HFF-Myc (cell line): ENCODE measurements at regions not wholly inside any gene's neighbourhood (a gene's known extent, or its start where the extent isn't known, plus 50 kb on each side); places are given as distances from the start of the nearest gene placed in this dataset.

ENCODE experiments used
- DNase-seq: peaks from one replicate; pipeline ENCODE4 v3.0.0-alpha.2; 2011; ENCODE audit warnings: low read depth; ENCODE audit errors: extremely low read depth
- H3K4me3 ChIP-seq: replicated peaks from 2 replicates; pipeline ENCODE4 v1.5.1; 2011; ENCODE audit warnings: low read depth, mild to moderate bottlenecking, control low read depth, low read length
- TF ChIP-seq, protein P1 (sequence below): IDR thresholded peaks from 2 replicates; pipeline ENCODE4 v1.5.1; 2012; ENCODE audit warnings: mild to moderate bottlenecking, low read depth, low read length, control low read depth; ENCODE audit errors: missing control alignments

DNA sequence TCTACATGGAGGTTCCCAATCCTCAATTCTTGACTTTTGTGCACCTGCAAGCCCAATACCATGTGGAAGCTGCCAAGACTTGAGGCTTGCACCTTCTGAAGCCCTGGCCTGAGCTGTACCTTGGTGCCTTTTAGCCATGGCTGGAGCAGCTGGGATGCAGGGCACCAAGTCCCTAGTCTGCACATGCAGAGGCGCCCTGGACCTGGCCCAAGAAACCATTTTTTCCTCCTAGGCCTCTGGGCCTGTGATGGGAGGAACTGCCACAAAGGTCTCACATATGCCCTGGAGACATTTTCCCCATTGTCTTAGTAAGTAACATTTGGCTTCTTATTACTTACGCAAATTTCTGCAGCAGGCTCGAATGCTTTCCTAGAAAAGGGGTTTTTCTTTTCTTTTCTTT lies 431.9 kb upstream of the ANO5 start:
- H3K4me3 ChIP-seq = no peak overlapping the region
- TF ChIP-seq, protein P1, sequence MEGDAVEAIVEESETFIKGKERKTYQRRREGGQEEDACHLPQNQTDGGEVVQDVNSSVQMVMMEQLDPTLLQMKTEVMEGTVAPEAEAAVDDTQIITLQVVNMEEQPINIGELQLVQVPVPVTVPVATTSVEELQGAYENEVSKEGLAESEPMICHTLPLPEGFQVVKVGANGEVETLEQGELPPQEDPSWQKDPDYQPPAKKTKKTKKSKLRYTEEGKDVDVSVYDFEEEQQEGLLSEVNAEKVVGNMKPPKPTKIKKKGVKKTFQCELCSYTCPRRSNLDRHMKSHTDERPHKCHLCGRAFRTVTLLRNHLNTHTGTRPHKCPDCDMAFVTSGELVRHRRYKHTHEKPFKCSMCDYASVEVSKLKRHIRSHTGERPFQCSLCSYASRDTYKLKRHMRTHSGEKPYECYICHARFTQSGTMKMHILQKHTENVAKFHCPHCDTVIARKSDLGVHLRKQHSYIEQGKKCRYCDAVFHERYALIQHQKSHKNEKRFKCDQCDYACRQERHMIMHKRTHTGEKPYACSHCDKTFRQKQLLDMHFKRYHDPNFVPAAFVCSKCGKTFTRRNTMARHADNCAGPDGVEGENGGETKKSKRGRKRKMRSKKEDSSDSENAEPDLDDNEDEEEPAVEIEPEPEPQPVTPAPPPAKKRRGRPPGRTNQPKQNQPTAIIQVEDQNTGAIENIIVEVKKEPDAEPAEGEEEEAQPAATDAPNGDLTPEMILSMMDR = no peak

DNA sequence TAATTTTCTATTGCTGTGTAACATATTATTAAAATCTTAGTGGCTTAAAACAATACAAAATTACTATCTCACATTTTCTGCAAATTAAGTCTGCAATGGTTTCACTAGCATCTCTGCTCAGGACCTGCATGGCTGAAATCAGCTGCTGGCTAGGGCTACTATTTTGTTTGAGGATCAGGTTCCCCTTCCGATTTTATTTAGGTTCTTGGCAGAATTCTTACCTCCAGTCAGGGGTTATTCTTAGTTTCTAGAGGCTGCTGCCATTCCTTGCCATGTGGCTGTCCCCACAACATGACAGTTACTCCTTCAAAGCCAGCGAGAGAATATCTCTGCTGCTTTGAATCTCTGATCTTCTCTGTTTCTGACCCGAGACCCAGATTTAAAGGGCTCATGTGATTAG lies 424.5 kb upstream of the ANO5 start:
- TF ChIP-seq, protein P1 = no peak
- DNase-seq = no peak
- H3K4me3 ChIP-seq = no peak overlapping the region

More for the DNA sequence above, 431.9 kb upstream of the ANO5 start:
- DNase-seq = no peak

DNA sequence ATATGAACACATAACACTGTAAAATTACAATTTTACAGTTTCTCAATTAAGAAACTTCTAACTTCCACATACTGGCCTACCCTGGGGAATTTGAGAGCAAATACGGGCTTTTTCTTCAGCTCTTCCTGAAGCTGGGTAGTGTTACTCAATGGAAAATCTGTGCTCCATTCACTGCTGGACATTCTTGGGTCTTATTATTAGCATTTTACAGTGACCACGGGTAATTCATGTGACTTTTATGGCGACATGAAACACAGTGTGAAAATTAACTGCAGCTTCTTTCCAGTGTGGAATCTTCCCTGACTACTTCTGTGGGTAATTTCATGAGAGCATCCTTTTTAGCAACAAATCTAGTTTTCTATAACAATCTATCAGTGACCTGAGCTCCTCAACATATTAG lies 423.7 kb upstream of the ANO5 start:
- TF ChIP-seq, protein P1 = no peak
- DNase-seq = no peak
- no peak overlapping the region for H3K4me3 ChIP-seq

DNA sequence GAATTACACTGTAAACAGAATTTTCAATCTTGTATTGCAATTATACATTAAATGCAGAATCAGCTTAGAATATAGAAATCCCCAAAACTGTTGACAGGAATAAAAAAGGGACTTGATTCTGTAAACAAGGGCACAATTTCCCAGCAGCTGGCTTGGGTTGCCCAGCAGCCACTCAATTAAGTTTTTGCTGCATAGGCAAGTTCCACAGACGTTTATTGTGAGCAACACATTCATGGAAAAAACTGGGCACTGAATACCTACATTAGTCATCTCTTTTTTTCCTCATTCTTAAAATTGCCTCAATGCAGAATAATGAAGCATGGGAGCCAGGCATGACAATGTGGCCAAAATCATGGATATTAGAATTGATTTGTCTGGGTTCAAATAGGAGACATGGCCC lies 421.8 kb upstream of the ANO5 start:
- DNase-seq = no peak
- H3K4me3 ChIP-seq = no peak overlapping the region
- TF ChIP-seq, protein P1 = no peak

DNA sequence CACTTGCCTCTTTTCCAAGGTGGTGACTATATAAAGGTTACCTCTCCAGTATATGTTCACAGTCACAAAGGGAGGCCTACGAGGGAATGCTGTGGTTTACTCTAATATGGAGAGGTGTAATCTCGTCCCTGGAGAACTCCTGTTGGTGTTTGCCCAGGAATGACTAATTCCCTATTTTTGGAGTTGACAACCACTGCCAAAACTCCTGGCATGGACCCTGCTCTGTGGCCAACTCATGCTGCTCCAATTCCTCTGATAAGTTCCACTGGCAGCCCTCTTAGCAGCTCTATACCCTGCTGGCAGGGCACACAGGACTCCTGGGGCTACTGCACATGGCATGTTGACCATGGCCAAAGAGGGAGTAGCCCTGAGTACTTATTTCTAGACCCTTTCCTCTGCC lies 418.7 kb upstream of the ANO5 start:
- no peak for DNase-seq
- TF ChIP-seq, protein P1 = no peak
- no peak overlapping the region for H3K4me3 ChIP-seq

DNA sequence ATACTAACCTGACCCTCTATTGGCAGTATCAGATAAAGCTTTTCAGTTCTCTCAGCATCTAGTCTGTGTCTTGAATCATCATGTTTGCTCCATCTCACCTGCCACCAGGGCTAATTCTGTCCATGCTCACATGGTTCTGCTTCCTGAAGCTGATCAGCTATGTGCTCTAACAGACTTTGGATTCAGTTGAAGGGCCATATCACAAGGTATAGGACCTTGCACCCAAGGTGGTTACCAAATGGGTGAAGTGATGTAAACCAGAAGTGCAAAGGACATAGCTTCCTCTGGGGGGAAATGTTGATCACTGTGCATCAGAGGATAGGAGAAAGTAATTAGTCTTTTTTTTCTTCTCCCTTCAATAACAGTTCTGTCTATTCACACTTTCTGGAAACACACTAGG lies 417.0 kb upstream of the ANO5 start:
- TF ChIP-seq, protein P1 = no peak
- DNase-seq = no peak
- no peak overlapping the region for H3K4me3 ChIP-seq

DNA sequence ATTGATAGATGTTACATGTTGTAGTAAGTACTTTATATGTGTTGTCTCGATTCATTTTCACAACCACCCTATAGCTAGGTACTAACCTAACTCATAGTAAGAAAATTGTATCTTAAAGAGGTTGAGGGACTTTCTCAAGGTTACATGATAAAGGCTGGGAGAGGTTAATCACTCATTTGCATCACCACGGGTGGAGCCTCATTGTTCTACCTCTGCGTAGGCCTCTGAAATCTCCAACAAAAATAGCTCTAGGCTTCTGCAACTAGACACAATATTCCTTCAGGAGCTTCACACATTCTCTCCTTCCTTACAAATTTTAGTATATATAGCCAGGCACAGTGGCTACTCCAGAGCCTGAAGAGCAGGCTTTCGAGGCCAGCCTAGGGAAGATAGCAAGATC lies 408.9 kb upstream of the ANO5 start:
- H3K4me3 ChIP-seq = no peak overlapping the region
- no peak for DNase-seq
- TF ChIP-seq, protein P1 = no peak
